Right cardiac atrium (tissue), 5 donors: ENCODE measurements at regions not wholly inside any gene's neighbourhood (a gene's known extent, or its start where the extent isn't known, plus 50 kb on each side); places are given as distances from the start of the nearest gene placed in this dataset.

Experiments
- ATAC-seq, 2 donors: fragments of 200-7000 bp; cut with Tn5 transposase; one replicate each; pipeline versions ENCODE4 v1.8.0 to v1.9.1; 2020; ENCODE audit warnings: moderate library complexity in 2 of 2, mild to moderate bottlenecking in 1 of 2
- DNase-seq, 3 donors: peaks; one replicate each; pipeline ENCODE4 v3.0.0-alpha.2; 2020
- H3K27ac ChIP-seq: one replicate; pipeline ENCODE4 v1.5.1; 2013; ENCODE audit warnings: mild to moderate bottlenecking, low read length, control low read depth, moderate library complexity
- H3K27me3 ChIP-seq: one replicate; pipeline ENCODE4 v1.6.1; 2013; ENCODE audit not compliant: control insufficient read depth, insufficient read depth
- H3K4me1 ChIP-seq: one replicate; pipeline ENCODE4 v1.6.1; 2013; ENCODE audit warnings: low read length; ENCODE audit not compliant: control insufficient read depth, insufficient read depth
- H3K4me3 ChIP-seq: one replicate; pipeline ENCODE4 v1.5.1; 2013; ENCODE audit warnings: low read length, control low read depth
- H3K9me3 ChIP-seq: one replicate; pipeline ENCODE4 v1.6.1; 2013; ENCODE audit warnings: low read length; ENCODE audit not compliant: control insufficient read depth
- WGBS: extraction: QIAGEN DNeasy Blood & Tissue Kit; methylation state at CpG from one replicate; pipeline ENCODE4 v1.1.7; 2013; 5-methylcytosine and 5-hydroxymethylcytosine counted together
- intact Hi-C, 4 donors: fragments of 100-400 bp; cut with DNase I; formaldehyde crosslinking; loops; one replicate each; pipeline versions ENCODE4 v1.11.0 to v1.14.0; 2022 to 2023
- donor health status: healthy with polysubstance abuse.
- donor health status: DM: no; HTN: yes; CAD: no.
- donor health status: DM: no; HTN: no; CAD: no.
- donor health status: DM: no; HTN: yes; CAD: no; lungs with severe emphysema.
- donor health status: DM: yes; HTN: yes; CAD: no.

DNA sequence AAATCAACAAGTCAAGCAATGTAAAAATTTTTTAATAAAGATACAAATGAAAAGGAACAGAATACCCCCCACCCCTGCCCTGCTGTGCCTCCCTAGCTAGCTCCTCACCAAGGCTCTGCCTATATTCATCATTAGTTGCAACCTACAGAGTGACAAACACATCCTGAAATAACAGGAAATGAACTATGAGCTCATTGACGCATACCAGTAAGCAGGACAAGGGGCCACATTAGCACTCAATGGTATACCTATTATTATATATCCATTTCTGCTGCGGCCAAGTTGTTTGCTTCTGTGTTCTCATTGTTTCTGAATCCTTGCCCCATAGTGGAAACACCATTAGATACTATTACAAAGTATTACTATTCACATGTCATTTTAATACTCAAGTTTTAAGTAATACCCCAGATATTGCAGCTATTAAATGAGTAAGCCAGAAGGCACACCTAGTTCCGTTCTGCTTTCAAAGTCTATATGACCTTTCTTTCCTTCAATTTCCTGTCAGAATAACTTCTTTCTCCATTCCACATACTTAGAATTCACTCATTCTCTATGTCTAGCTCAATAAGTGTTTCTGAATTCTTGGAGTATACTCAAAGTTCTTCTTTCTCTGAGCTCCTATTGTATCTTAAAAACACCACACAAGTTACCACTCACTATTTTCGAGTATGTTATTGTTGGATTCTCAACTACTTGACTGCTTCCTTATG, 1214.9 kb downstream of the PLA2G4A start:
- DNase-seq: no peak
- WGBS: 71% methylated on average over 4 of the region's 4 CpGs

DNA sequence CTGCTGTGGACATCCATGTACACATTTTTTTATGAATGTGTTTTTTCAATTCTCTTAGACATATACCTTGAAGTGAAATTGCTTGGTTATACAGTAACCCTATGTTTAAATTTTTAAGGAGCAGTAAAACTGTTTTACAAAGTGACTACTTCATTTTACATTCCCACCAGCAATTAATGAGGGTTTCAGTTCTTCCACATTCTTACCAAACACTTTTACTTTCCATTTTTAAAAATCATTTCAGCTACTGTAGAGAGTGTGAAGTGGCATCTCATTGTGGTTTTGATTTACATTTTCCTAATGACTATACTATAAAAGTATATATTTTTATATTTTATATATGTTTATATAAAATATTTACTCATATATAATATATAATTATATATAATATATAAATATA, 1221.5 kb downstream of the PLA2G4A start:
- DNase-seq (no peak), ATAC-seq (no peak)
- H3K4me1 ChIP-seq: no peaks in the 10 kb centered on the region
- intact Hi-C loops: no loop called here
- H3K27me3 ChIP-seq: no peaks in the 10 kb centered on the region
- no peak overlapping the region for H3K27ac ChIP-seq
- no peak overlapping the region for H3K4me3 ChIP-seq
- no peaks in the 10 kb centered on the region for H3K9me3 ChIP-seq

More for the DNA sequence above, 1214.9 kb downstream of the PLA2G4A start:
- Histone ChIP-seq H3K27me3 (no peaks in the 10 kb centered on the region), H3K9me3 (no peaks in the 10 kb centered on the region), H3K27ac (no peak overlapping the region), H3K4me3 (no peak overlapping the region), H3K4me1 (no peaks in the 10 kb centered on the region)
- no peak for ATAC-seq
- intact Hi-C loops: no loop called here

DNA sequence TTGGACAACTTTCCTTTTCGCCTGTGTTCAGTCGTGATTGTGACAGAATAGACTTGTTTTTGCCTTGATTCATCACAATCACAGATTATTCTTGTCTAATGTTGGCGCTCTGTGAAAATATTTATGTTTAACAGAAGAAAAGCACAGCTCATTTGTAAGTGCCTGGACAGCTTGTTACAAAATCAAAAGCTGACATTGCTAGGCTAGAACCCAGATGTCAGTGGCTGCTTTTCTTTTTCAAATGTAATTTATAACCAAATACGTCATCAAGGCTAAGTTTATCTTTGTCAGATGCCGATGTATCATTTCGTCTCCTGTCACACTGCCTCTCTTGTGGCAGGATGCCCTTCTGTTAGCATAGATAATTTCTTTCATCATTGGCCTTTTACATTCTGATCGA, 1227.3 kb downstream of the PLA2G4A start:
- WGBS: 31% methylated on average over 7 of the region's 7 CpGs
- Histone ChIP-seq H3K9me3 (no peaks in the 10 kb centered on the region), H3K27me3 (no peaks in the 10 kb centered on the region), H3K4me1 (no peaks in the 10 kb centered on the region), H3K27ac (no peak overlapping the region), H3K4me3 (peak overlapping the region; percentile 20)
- ATAC-seq: no peak
- intact Hi-C loops: no loop called here
- DNase-seq: no peak

DNA sequence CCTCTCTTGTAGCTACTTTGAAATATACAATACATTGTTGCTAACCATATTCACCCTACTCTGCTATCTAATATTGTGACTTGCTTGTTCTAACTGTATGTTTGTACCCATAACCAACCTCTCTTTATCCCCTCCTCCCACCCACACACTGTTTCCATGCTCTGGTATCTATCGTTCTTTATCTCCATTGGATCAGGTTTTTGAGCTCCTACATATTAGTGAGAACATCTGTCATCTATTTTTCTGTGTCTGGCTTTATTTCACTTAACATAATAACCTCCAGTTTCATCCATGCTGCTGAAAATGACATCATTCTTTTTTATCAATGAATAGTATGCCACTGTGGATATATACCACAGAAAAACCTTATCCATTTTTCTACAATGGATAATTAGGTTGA, 1230.1 kb downstream of the PLA2G4A start:
- Histone ChIP-seq H3K4me1 (no peaks in the 10 kb centered on the region), H3K9me3 (no peaks in the 10 kb centered on the region), H3K27me3 (no peaks in the 10 kb centered on the region), H3K27ac (no peak overlapping the region), H3K4me3 (no peak overlapping the region)
- ATAC-seq: no peak
- no peak for DNase-seq
- intact Hi-C loops: no loop called here
- 62% methylated on average over 1 of the region's 1 CpG for WGBS

DNA sequence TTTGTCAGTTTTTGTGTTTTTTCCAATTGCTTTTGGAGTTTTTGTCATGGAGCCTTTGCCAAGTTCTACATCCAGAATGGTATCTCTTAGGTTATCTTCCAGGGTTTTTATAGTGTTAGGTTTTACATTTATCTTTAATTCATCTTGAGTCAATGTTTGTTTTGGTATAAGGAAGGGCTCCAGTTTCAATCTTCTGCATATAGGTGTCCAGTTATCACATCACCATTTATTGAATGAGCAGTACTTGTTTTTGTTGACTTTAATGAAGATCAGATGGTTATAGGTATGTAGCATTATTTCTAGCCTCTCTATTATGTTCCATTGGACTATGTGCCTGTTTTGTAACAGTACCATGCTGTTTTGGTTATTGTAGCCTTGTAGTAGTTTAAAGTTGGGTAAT, 1233.1 kb downstream of the PLA2G4A start:
- H3K9me3 ChIP-seq: no peaks in the 10 kb centered on the region
- no peaks in the 10 kb centered on the region for H3K4me1 ChIP-seq
- no peak for DNase-seq
- H3K4me3 ChIP-seq: no peak overlapping the region
- ATAC-seq: no peak
- intact Hi-C loops: no loop called here
- no peak overlapping the region for H3K27ac ChIP-seq
- no peaks in the 10 kb centered on the region for H3K27me3 ChIP-seq

DNA sequence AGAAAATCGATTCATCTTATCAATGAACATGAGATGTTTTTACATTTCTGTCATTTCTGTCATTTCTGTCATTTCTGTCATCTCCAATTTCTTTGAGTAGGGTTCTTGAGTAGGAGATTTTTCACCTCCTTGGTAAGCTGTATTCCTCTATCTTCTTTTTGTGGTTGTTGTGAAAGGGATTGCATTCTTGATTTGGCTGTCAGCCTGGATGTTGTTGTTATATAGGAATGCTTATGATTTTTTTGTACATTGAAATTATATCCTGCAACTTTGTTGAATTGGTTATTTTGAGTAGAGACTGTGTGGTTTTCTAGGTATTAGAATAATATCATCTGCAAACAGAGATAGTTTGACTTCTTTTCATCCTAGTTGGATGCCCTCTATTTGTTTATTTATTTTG, 1233.7 kb downstream of the PLA2G4A start:
- Histone ChIP-seq H3K27ac (no peak overlapping the region), H3K9me3 (no peaks in the 10 kb centered on the region), H3K4me1 (no peaks in the 10 kb centered on the region), H3K4me3 (no peak overlapping the region), H3K27me3 (no peaks in the 10 kb centered on the region)
- WGBS: 72% methylated on average over 1 of the region's 1 CpG
- intact Hi-C loops: no loop called here
- ATAC-seq (no peak), DNase-seq (no peak)

DNA sequence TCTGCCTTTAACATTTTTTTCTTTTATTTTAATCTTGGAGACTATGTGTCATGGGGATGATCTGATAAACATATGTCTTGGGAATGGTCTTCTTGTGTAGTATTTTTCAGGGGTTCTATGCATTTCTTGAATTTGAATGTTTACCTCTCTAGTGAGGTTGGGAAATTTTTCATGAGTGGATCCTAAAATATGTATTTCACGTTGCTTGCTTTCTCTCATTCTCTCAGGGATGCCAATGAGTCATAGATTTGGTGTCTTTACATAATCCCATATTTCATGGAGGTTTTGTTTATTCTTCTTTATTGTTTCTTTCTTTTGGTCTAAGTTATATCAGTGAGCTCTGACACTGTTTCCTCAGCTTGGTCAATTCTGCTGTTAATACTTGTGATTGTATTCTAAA, 1237.2 kb downstream of the PLA2G4A start:
- Histone ChIP-seq H3K4me1 (no peaks in the 10 kb centered on the region), H3K4me3 (no peak overlapping the region), H3K27me3 (no peaks in the 10 kb centered on the region), H3K9me3 (no peaks in the 10 kb centered on the region), H3K27ac (no peak overlapping the region)
- ATAC-seq (no peak), DNase-seq (no peak)
- intact Hi-C loops: no loop called here
- WGBS: 76% methylated on average over 1 of the region's 1 CpG

DNA sequence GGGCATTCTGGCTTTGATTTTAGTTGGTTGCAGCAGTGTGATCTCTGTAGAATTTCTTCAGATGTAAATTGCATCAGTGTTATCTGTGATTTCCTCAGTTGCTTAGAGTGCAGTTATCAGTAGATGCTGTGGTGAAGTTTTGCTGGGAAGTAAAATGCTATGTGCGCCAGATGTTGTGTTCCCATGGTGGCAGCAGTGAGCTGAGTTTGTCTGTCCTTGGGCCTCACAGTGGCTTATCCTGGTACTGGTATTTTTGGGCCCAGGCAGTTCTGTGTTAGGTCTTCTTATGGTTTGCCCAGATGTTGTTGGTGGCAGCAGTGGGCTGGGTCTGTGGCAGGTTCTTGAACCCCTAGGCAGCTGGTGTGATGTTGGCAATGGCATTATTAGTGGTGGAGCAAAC, 1242.1 kb downstream of the PLA2G4A start:
- no peaks in the 10 kb centered on the region for H3K27me3 ChIP-seq
- no peaks in the 10 kb centered on the region for H3K4me1 ChIP-seq
- H3K9me3 ChIP-seq: peaks cover 6% of the 10 kb centered on the region
- no peak overlapping the region for H3K27ac ChIP-seq
- no peak overlapping the region for H3K4me3 ChIP-seq
- 92% methylated on average over 1 of the region's 1 CpG for WGBS
- intact Hi-C loops: no loop called here
- no peak for ATAC-seq
- DNase-seq: no peak

DNA sequence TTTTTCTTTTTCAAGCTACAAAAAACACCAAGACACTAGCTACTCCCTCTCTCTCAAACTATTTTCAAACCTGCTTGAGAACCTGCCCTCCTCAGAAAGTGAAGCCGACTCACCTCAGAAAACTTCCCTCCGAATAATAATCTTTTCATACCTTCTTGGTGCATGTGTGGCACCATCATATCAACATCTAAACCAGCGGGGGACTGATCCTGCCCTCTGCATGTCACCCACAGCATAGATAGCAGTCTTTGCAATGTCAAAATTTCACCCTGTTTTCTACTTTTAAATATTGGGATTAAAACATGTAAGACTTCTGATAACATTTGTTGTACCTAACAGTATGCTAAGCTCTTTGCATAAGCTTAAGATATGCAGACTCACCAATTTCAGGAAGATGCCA, 1260.3 kb downstream of the PLA2G4A start:
- Histone ChIP-seq H3K27me3 (no peaks in the 10 kb centered on the region), H3K4me3 (no peak overlapping the region), H3K4me1 (no peaks in the 10 kb centered on the region), H3K27ac (no peak overlapping the region), H3K9me3 (no peaks in the 10 kb centered on the region)
- 54% methylated on average over 3 of the region's 3 CpGs for WGBS
- intact Hi-C loops: no loop called here
- DNase-seq (no peak), ATAC-seq (no peak)

DNA sequence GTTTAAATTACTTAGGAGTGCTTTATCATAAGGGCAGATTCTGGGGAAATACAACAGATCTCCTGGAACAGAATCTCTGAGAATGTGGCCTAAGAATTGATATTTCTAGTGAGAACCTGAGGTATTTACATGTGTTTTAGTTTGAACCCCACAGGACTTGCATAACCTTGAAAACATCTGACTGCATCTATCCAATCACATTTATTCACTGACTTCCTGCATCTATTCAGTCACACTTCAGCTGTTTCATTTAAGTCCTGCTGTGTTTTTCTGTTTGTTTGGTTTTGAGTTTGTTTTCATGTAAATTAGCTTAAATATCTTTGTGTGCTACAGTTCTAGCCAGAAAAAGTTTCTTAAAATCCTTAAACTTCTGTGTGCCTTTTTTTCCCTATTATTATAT, 1260.7 kb downstream of the PLA2G4A start:
- no peak for DNase-seq
- Histone ChIP-seq H3K4me1 (no peaks in the 10 kb centered on the region), H3K27ac (no peak overlapping the region), H3K9me3 (no peaks in the 10 kb centered on the region), H3K4me3 (no peak overlapping the region), H3K27me3 (no peaks in the 10 kb centered on the region)
- intact Hi-C loops: no loop called here
- no peak for ATAC-seq

DNA sequence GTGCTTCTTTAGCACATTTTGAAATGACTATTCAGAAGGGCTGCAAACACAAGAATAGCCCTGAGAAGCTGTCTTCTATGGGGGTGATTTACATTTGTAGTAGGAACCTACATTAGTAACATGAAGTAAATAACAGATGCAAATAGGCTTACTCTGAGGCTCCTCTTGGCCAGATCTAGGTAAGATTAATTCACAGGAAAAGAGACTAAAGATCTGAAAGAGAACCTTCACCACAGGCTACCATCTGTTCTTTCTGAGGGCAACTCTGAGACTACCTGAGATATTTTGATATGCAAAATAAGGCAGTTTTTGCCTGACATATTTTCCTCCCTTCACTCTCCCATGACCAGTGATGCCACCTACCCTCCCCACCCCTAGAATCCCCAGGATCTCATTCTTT, 1267.8 kb downstream of the PLA2G4A start:
- intact Hi-C loops: no loop called here
- Histone ChIP-seq H3K4me1 (no peaks in the 10 kb centered on the region), H3K27ac (no peak overlapping the region), H3K4me3 (no peak overlapping the region), H3K9me3 (no peaks in the 10 kb centered on the region), H3K27me3 (no peaks in the 10 kb centered on the region)
- DNase-seq (no peak), ATAC-seq (no peak)

DNA sequence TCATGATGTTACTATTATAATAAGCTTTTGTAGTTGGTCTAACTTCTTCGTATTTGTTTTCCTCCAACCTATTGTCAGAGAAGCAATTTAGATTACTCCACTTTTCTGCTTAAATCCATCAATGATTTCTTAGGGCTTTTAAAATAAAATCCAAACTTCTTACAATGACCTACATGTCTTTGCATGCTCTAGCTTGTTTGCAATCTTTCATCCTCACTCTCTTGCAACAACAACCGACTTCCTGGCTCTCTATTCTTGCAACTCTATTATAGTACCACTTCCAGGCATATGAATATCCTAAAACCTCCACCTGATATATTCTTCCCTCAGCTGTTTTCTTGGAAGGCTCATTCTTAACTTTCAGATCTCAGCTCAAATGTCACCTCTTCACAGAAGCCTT, 1288.7 kb downstream of the PLA2G4A start:
- no peaks in the 10 kb centered on the region for H3K27me3 ChIP-seq
- no peaks in the 10 kb centered on the region for H3K4me1 ChIP-seq
- H3K27ac ChIP-seq: no peak overlapping the region
- intact Hi-C loops: no loop called here
- ATAC-seq (no peak), DNase-seq (no peak)
- H3K9me3 ChIP-seq: no peaks in the 10 kb centered on the region
- H3K4me3 ChIP-seq: no peak overlapping the region
- WGBS: 78% methylated on average over 2 of the region's 2 CpGs
